Duodenal mucosa (tissue), 2 donors: ENCODE measurements at regions not wholly inside any gene's neighbourhood (a gene's known extent, or its start where the extent isn't known, plus 50 kb on each side); places are given as distances from the start of the nearest gene placed in this dataset.

Source experiments
- H3K27ac ChIP-seq: one replicate; pipeline ENCODE4 v1.7.0; 2013; ENCODE audit warnings: low read depth, low read length
- H3K27me3 ChIP-seq, 2 donors: one replicate each; pipeline ENCODE4 v1.7.0; 2013; ENCODE audit warnings: low read length in 2 of 2, control low read depth in 1 of 2; ENCODE audit not compliant: insufficient read depth in 2 of 2, control insufficient read depth in 1 of 2
- H3K36me3 ChIP-seq, 2 donors: one replicate each; pipeline ENCODE4 v1.7.0; 2013; ENCODE audit warnings: low read length in 2 of 2, control low read depth in 1 of 2; ENCODE audit not compliant: insufficient read depth in 2 of 2, control insufficient read depth in 1 of 2
- H3K4me1 ChIP-seq, 2 donors: one replicate each; pipeline ENCODE4 v1.7.0; 2013; ENCODE audit warnings: low read length in 2 of 2, control low read depth in 1 of 2; ENCODE audit not compliant: insufficient read depth in 2 of 2, control insufficient read depth in 1 of 2
- H3K4me3 ChIP-seq, 2 donors: one replicate each; pipeline ENCODE4 v1.7.0; 2013; ENCODE audit warnings: low read length in 2 of 2, low read depth in 1 of 2
- H3K9ac ChIP-seq, 2 donors: one replicate each; pipeline ENCODE4 v1.7.0; 2013; ENCODE audit warnings: low read length in 2 of 2, low read depth in 1 of 2
- H3K9me3 ChIP-seq, 2 donors: one replicate each; pipeline ENCODE4 v1.7.0; 2013; ENCODE audit warnings: low read length in 2 of 2, control low read depth in 1 of 2; ENCODE audit not compliant: control insufficient read depth in 1 of 2

DNA sequence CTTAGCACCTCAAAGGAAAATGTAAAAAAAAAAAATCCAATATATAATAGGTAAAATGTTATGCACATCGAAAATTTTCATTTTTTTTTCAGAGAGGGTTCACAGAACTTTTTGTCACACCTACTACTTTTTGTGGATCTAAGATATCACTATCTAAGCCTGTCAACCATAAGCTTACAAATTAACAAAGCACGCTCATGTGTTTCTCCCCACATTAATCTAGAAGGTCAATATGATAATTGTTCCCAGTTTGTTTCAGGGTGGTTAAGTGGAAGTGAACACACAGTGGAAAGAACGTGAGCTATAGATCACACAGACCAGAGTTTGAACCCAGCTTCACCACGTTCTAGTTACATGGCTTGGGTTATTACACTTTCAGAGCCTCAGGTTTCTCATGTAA lies 78.6 kb upstream of the ROBO2 start:
- Histone ChIP-seq H3K27me3 (no peaks in the 10 kb centered on the region), H3K4me1 (no peaks in the 10 kb centered on the region), H3K9ac (no peak overlapping the region), H3K27ac (no peak overlapping the region), H3K36me3 (no peaks in the 10 kb centered on the region), H3K4me3 (no peak overlapping the region), H3K9me3 (no peaks in the 10 kb centered on the region)

- H3K9me3 ChIP-seq: no peaks in the 10 kb centered on the region
- H3K4me1 ChIP-seq: no peaks in the 10 kb centered on the region
- H3K27ac ChIP-seq: no peak overlapping the region
- no peaks in the 10 kb centered on the region for H3K27me3 ChIP-seq
- H3K4me3 ChIP-seq: no peak overlapping the region
- H3K36me3 ChIP-seq: no peaks in the 10 kb centered on the region
- H3K9ac ChIP-seq: no peak overlapping the region
These were observed 74.7 kb upstream of the ROBO2 start for GRCh38 chr3:76965122-76965725.

DNA sequence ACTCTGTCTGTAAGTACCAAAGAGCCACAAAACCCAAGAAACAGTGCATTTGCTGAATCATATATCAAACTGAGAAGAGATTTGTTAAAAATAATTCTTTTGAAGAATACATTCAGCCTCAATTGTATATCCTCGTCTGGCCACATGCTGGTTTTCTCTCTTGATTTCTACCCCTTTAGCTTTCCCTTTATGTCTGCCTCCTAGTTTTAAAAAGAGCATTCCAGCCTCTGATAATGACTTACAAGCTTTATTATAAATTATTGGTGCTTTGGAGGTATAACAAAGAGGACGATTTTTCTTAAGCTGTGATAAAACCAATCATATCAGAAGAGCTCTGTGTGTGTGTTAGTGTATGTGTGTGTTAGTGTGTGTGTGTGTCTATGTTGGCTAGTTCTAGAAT lies 70.4 kb upstream of the ROBO2 start:
- no peaks in the 10 kb centered on the region for H3K36me3 ChIP-seq
- no peaks in the 10 kb centered on the region for H3K27me3 ChIP-seq
- no peaks in the 10 kb centered on the region for H3K4me1 ChIP-seq
- no peak overlapping the region for H3K27ac ChIP-seq
- H3K9me3 ChIP-seq: no peaks in the 10 kb centered on the region
- H3K4me3 ChIP-seq: no peak overlapping the region
- no peak overlapping the region for H3K9ac ChIP-seq

- H3K4me3 ChIP-seq: no peak overlapping the region
- H3K9me3 ChIP-seq: no peaks in the 10 kb centered on the region
- no peaks in the 10 kb centered on the region for H3K27me3 ChIP-seq
- no peaks in the 10 kb centered on the region for H3K4me1 ChIP-seq
- no peak overlapping the region for H3K9ac ChIP-seq
- H3K27ac ChIP-seq: no peak overlapping the region
- H3K36me3 ChIP-seq: no peaks in the 10 kb centered on the region
These were observed 69.8 kb upstream of the ROBO2 start for GRCh38 chr3:76969996-76970615.

- H3K36me3 ChIP-seq: no peaks in the 10 kb centered on the region
- no peaks in the 10 kb centered on the region for H3K9me3 ChIP-seq
- no peak overlapping the region for H3K9ac ChIP-seq
- no peaks in the 10 kb centered on the region for H3K4me1 ChIP-seq
- H3K4me3 ChIP-seq: no peak overlapping the region
- H3K27ac ChIP-seq: no peak overlapping the region
- H3K27me3 ChIP-seq: no peaks in the 10 kb centered on the region
These were observed 67.1 kb upstream of the ROBO2 start for GRCh38 chr3:76972624-76973296.

DNA sequence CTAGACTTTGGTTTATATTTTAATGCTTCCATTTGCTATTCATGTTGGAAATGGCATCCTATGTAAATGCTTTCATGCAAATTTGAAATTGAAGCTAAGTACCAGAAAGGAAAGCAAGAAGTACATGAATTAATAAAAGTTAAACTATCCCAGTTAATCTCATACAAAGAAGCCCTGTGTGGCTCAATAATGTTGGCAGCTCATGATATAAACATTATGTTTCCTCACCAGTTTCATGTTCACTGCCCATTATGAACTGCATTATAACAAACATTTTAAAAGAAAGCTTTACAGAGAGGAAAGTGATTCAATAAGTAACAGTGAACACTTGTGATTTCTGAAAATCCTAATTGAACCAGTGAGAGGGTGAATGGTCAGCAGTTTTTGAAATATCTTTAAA lies 62.9 kb upstream of the ROBO2 start:
- Histone ChIP-seq H3K27me3 (no peaks in the 10 kb centered on the region), H3K4me3 (no peak overlapping the region), H3K27ac (no peak overlapping the region), H3K9ac (no peak overlapping the region), H3K4me1 (no peaks in the 10 kb centered on the region), H3K9me3 (no peaks in the 10 kb centered on the region), H3K36me3 (no peaks in the 10 kb centered on the region)

DNA sequence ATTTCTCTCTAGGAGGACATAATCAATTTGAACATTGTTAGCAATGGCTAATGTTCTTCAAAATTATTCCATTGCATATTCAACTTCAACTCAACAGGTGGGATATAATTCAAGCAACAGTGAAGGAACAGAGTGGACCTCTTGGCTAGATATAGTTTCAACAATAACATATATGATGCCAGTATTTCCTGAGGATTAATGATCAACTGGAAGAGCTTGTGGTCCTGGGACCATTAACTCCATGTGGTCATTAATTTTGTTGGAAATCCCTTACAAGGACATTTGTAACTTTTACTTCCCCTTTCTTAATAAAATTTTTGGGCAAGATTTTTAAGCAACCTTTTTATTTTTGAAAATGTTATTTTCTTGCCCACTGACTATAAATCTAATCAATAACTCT lies 54.3 kb upstream of the ROBO2 start:
- H3K9me3 ChIP-seq: no peaks in the 10 kb centered on the region
- no peak overlapping the region for H3K9ac ChIP-seq
- no peaks in the 10 kb centered on the region for H3K4me1 ChIP-seq
- no peaks in the 10 kb centered on the region for H3K27me3 ChIP-seq
- H3K4me3 ChIP-seq: no peak overlapping the region
- H3K36me3 ChIP-seq: no peaks in the 10 kb centered on the region
- H3K27ac ChIP-seq: no peak overlapping the region

GRCh38 chr3:76986876-76987474 lies 52.9 kb upstream of the ROBO2 start:
- Histone ChIP-seq H3K9ac (no peak overlapping the region), H3K9me3 (no peaks in the 10 kb centered on the region), H3K4me1 (no peaks in the 10 kb centered on the region), H3K27ac (no peak overlapping the region), H3K4me3 (no peak overlapping the region), H3K36me3 (no peaks in the 10 kb centered on the region), H3K27me3 (no peaks in the 10 kb centered on the region)
